Globus pallidus (tissue), 1 donor: ENCODE measurements at regions not wholly inside any gene's neighbourhood (a gene's known extent, or its start where the extent isn't known, plus 50 kb on each side); places are given as distances from the start of the nearest gene placed in this dataset.
"Not testable (repeated sequence)": the region's sequence is repeated elsewhere in the genome, so short reads cannot be mapped to it uniquely, and the experiment has no call there.

Experiments
- DNase-seq: peaks from one replicate; pipeline ENCODE4 v3.0.0-alpha.2; 2015; ENCODE audit warnings: low spot score

DNA sequence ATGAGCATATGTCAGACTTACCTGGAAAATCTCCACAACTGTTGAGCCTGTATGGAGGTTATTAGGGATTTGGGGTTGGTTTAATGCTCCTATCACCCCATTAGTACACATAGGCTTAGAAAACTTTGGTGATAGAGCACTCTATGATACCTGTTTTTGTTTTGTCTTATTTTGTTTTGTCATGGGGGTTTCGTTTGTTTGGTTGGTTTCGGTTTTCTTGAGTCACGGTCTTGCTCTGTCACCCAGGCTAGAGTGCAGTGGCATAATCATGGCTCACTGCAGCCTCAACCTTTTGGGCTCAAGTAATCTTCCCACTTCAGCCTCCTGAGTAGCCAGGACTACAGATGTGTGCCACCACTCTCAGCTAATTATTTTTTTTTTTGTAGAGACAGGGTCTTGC, 70.0 kb downstream of the MZT1 start:
- no peak for DNase-seq

DNA sequence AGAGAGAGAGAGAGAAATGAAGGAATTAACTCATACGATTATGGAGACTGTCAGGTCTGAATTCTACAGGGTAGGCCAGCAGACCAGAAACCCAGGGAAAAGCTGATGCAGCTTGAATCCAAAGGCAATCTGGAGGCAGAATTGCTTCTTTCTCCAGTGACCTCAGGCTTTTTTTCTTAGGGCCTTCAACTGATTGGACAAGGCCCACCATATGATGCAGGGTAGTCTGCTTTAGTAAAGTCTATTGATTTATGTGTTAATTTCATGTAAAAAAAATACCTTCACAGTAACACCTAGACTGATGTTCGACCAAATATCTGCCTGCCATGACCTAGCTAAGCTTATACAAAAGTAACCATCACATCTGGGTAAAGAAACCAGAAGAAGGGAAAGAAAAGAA, 71.1 kb downstream of the MZT1 start:
- no peak for DNase-seq

DNA sequence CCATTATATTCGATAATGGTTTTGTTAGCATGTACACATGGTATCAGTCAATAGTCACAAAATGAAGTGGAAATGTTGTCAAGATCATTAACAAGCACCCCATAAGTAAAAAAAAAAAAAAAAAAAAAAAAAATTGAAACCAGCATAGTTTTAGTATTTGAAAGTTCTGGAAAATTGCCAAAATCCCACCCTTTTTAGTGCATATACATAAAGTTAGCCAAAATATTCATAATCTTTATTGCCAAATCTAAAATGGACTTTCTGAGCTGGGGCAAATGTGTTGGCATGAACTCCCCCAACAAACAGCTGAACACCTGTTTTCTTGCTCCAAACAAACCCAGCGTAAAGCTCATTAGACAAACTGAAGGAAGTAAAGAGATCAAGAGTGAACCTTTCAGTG, 73.9 kb downstream of the MZT1 start:
- no peak for DNase-seq

DNA sequence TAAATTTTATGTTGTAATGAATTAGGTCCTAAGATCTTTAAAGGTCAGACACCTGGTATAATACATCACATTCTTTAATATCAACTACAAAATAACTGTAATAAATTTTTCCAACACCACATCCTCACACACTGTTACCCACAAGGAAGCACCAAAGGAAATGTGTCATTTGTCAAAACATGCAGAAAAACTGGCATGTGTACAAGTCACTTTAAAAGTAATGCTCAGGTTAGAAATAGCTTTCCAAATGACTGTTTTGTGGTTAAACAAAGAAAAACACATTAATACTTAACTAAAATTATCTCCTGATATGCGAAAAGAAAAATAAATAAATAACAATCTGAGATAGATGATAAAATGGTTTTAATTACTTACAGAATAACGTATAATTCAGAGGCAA, 74.7 kb downstream of the MZT1 start:
- no peak for DNase-seq

DNA sequence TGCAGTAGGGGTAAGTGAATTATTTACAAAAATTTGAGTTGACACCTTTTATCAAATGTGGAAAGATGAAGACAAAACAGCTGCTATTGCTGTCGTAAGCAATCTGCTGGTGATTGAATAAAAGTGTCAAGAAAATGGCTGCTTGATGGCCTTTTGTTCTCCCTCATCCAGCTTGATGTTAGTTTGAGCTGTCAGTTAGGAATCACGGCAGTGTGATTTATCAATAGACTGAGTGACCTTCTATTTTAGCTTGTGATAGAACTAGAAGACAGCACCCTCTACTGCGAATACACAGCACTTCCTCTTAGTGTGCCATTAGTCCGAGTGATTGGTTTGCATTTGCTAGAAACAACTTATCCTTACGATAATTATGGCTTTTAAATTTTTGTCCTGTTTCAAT, 76.3 kb downstream of the MZT1 start:
- no peak for DNase-seq

DNA sequence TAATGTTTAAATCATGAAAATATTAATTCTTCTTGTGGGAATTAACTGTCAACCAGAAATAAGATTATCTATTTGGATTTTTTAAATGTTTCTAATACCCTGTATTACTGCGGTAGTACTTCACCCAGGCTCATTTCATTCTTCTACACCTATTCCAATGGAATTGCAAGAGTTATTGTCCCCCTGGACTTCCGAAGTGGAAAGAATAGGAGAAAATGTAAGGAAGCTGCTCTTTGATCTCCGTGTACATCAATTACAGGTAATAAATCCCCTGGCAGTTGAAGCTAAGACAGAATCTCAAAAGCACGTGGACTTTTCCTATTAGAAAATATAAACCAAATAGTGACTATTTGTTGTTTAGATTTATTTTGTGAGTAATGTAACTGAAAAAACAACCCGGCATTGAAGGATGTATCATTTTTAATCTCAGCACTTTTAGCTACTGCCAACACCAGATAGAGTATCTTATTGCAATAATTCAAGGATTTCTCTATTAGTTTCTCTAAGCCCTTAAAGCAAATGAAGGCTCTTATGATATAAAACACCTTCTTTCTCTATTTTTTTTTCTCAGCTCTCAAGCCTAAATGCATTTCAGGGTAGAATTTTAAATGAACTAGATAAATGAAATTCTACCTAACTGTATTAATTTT, 77.3 kb downstream of the MZT1 start:
- no peak for DNase-seq

DNA sequence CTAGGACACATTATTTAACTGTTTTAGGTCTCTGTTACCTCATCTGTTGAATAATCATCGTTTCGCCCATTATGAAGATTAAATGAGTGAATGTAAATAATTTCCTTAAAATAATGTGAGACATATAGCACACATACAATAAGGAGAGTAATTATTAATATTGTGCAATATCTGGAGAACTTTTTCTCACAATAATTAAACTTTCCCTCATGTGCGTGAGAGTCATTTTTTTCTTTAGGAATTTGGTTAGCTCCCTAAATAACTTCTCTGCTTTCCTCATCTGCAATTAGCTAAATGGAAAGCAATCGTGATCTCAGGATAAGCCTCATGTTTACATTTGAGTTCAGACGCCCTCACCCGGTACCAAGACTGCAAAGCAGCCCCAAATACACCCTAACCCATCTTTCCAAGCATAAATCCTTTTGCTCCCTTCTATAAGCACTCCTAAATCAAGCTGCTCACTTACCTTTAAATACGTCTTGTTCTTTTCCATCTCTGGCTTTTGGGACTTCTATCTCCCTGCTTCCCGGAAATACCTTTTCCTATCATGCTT, 78.8 kb downstream of the MZT1 start:
- DNase-seq, result no peak

DNA sequence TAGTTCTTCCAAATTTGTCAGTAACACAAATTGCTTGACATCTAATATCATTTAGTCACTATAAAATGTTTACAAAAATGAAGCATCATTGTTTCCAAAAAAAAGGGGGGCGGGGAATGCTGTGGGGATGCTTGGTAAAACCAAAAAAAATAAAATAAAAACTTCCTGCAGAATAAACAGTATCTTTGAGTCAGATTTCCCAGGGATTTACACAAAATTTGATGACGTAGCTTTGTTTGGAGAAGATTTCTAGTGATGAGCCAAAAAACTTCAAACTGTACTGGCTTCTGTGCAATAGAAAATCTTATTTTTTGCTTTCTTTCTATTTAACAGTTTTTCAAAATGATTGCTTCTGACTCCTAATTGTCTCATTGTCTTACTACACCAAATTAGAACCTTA, 80.0 kb downstream of the MZT1 start:
- DNase-seq, result no peak

DNA sequence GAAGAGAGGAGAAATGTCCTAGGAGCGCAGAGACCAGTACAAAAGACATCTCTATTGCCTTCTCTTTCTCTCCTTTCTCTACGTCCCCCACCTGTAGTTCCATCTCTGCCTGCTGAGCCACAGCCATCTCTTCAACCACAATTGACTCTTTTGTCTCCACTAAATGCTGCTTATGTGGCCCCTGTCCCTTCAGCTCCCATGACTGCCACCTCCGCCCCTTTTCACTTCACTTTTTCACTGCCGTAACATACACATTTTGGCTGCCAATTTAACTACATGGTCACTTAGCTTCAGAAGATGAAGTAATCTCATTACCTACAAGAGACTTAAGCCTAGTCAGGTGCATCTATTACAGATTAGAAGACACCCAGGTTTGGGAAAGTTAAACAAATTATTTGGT, 81.9 kb downstream of the MZT1 start:
- no peak for DNase-seq

DNA sequence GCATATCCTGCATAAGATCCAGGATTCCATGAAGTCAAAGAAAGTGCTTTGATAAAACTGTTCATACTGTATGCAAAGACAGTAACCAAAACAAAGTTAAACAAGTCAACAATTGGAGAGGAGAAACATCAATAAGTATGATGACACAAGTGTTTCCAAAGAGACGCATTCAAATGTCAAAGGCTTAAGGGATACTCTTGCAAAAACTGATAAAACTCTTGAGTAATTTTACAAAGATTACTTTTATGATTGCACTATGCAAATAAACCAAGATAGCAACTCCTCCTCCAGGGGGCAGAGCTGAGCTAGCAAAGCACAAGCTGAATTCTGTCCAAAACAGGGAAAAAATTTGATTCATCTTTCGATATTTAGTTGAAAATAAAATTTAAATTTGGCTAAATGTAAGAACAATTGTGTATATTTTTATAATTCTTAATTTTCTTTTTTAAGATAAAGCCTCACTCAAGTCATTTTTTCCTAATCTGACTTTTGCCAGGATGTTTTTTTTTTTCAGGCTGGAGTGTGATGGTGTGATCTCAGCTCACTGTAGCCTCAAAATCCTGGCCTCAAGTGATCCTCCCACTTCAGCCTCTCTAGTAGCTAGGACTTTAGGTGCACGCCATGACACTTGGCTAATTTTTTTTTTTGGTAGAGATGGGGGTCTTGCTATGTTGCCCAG, 84.0 kb downstream of the MZT1 start:
- DNase-seq, result no peak

DNA sequence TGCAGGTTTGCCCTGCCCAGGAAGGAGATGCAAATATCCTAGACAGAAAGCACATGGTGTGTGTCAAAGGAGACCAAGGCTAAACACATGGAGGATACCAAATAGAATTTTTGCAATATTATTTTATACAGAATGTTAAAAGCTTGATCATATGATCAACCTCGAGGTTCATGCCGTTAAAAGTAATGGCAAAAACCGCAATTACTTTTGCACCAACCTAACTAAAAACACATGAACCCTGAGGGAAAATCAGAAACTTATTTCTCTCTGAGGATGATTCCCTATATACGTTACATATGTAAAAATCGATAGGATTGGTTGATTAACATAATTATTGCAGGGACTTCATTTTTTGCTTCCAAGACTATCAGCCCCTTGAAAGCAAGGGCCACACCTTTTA, 88.1 kb downstream of the MZT1 start:
- no peak for DNase-seq

DNA sequence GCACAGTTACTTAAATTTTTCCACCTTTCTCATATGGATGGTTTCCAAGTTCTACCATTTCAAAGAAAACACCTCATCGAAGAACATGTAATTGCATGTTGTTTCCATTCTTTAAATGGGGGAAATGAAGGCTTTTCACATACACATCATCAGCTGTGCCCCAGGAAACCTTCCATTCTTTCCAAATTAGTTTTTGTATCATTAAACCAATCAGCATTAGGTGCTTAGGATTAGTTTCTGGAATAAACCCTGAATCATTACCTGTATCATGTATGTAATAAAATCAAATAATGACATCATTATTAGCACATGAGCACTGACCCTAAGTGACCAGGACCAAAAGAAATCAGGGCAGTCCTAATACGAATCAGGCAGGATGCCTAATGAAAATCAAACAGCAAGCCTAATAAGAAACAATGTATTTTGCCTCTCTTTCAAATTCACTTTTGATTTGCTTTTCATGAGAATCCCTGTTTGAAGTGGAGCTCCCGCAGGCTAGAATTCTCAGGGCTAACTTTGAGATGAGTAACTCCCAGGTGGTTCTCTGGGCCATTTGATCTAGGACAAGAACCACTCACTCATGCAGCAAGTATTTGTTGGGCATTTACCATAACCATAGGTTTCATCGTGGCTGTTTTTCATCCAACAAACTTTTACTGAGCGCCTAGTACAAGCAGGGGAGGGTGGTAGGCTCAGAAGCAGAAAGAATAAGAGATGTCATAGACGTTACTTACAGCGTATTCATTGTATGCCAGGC, 89.2 kb downstream of the MZT1 start:
- no peak for DNase-seq

DNA sequence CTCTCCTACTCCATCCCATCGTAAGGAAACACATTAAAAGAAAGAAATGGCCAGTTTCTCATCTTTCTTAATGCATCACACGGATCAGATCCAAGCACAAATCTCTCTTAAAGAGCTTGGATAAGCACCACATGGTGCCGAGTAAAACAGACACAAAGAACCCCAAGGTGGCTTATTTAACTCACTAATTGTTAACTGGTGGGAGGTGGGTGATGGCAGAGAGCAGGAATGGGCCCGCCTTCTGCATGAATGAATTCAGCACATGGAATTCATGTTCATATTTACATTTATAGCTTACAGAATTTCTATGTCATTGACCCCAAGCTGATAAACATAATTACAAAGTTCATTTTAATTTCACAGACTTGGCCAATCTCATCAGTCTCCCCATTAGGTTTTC, 89.9 kb downstream of the MZT1 start:
- no peak for DNase-seq

DNA sequence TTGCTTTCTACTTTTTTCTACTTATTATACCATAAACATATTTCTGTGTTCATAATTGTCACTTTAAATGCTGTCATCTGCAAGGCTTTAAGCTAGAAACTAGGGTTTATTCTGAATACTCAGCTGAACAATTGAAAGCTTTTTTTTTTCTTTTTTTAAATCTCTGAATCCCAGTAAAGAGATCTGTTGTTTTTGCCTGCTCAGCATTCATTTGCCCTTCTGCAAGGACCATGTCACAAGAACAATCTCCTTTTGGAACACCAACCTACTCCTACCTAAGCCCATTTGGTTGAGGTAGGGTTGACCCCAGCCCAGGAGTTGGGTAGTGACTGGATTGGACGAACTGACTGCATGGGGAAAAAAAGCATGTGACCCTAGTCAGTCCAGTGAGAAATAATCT, 92.6 kb downstream of the MZT1 start:
- no peak for DNase-seq

DNA sequence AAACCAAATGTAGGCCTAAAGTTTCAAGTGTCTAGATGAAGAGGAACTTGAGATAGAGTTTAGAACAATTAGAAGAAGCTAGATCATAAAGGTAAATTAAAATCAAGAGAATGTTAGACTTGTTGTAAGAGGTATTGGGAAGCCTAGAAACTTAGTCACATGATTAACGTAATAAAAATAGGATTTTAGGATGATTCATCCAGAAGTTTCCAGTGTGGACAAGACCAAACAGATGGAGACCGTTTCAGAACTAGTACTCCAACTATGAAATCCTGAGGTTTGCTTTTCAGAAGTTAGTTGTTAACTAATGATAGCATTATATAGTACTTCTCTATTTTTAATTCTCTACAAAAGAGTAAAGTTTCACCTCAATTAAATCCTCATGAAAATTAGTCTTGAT, 104.9 kb downstream of the MZT1 start:
- no peak for DNase-seq

DNA sequence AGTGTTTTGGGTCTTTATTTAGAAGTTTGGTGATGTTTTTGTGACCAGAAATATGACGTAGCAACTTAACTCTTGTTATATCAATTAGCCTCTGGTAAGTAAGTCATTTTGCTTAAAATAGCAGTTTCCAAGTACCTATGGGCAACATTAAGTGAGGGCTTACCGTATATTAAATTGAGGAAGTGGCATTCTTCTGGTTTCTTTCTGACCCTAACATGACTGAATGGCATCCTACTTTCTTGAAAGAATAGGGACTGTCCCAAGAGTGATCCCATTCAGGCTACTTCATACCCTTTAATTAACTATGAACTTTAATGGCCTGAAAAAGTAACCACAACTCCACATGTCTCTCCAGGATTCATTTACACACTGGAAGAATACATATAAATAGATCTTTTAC, 106.6 kb downstream of the MZT1 start:
- no peak for DNase-seq

DNA sequence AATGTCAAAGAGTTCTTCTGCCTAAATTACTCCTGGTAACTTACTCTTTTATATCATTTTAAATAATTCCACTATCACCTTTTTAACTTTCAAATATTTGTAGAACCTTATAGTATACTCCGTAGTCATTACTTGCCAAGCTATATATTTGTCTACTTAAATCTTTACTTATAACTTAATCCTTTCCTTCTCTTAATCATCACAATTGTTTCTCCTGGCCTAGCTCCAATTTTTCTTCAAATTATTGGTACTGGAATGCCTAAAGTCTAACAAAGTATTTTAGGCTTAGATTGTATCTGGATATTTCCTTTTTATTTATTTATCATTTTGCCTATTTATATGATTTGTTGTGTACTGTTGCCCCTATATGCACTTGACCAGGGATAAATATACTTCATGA, 109.5 kb downstream of the MZT1 start:
- DNase-seq, result no peak

DNA sequence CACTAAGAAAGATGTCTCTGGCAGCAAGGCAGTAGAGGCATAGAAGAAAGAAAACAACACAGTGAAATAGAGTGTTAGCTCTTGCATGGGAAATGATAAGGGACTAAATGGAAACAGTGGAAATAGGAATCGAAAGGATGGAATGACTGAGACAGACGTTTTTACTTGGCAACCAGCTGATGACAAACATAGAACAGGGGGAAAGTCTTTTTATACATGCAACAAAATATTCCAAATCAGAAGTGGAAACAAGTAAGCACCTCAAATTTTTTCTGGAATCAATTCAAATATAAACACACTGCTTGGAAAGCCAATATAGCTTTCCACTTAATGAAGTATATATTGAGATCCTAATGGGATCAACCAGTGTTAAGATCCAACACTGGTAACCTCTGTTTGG, 110.2 kb downstream of the MZT1 start:
- no peak for DNase-seq

DNA sequence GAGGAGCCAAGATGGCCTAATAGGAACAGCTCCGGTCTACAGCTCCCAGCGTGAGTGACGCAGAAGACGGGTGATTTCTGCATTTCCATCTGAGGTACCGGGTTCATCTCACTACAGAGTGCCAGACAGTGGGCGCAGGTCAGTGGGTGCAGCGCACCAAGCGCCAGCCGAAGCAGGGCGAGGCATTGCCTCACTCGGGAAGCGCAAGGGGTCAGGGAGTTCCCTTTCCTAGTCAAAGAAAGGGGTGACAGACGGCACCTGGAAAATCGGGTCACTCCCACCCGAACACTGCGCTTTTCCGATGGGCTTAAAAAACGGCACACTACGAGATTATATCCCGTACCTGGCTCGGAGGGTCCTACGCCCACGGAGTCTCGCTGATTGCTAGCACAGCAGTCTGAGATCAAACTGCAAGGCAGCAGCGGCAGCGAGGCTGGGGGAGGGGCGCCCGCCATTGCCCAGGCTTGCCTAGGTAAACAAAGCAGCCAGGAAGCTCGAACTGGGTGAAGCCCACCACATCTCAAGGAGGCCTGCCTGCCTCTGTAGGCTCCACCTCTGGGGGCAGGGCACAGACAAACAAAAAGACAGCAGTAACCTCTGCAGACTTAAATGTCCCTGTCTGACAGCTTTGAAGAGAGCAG, 117.1 kb downstream of the MZT1 start:
- not testable (repeated sequence) for DNase-seq

DNA sequence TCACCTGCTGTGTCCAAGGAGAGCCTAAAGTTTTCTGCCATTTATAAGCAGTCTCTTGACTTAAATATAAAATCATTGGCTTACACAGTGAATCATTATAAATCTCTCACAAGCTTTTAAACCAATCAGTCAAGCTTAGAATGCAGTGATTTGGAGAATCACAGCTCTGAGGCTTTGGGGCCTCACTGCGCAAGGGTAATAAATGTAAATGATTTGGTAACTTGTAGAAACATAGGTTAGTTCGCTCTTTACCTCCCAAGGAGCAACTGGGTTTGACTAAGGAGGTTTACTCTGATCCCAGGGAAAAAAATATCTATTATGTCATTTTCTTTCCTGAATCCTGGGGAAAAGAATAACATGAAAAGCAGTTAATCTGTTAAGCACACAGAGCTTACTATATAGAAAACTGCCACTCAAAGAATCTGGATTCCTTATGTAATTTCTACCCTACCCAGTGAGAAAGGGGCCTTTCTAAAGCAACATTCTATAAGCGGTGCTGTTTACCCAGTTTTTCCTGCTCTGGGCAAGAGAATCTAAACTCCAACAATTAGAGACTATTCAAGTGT, 128.2 kb downstream of the MZT1 start:
- no peak for DNase-seq

DNA sequence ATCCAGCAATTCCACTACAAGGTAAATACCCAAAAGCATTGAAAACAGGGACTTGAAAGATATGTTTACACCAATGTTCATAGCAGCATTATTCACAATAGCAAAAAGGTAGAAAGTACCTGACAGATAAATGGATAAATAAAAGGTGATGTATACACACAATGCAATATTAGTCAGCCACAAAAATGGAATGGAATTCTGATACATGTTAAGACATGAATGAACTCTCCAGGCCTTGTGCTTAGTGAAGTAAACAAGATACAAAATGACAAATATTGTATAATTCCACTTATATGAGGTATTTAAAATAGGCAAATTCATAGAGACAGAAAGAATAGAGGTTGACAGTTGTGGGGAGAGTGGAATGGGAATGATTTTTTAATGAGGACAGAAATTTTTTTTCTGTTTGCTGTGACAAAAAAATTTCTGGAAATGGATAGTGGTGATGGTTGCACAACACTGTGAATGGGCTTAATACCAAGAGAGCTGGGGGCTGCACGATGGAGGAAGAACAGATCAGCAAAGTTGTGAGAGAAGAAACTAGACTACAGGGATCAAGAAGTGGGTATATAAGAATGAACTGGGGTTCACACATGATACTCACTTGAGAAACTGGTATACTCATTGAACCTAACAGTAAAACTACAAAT, 137.2 kb downstream of the MZT1 start:
- no peak for DNase-seq

DNA sequence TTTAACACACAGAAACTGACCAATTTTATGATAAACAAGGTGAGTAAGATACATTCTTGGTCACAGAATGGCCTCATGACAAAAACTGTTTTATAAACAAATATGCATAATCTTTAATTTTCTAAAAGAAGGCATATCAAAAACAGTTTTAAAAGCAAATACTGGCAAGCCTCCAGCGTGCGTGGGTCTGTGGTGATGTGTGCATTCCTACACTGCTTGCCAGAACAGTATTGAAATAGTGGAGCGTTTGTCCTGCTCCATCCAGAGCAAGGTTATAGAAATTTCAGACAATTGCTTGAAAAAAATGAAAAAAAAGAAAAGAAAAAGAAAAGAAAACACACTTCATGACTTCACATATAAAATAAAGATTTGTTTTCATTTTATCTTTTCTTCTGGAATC, 140.9 kb downstream of the MZT1 start:
- DNase-seq, result no peak
